GM12891 (cell line): ENCODE measurements at regions not wholly inside any gene's neighbourhood (a gene's known extent, or its start where the extent isn't known, plus 50 kb on each side); places are given as distances from the start of the nearest gene placed in this dataset.

ENCODE experiments used
- POLR2A ChIP-seq: IDR thresholded peaks from 2 replicates; pipeline ENCODE4 v1.6.1; 2011; ENCODE audit warnings: low read depth, low read length, control low read depth
- POLR2AphosphoS5 ChIP-seq: IDR thresholded peaks from 2 replicates; pipeline ENCODE4 v1.6.1; 2011; ENCODE audit warnings: low read depth, low read length, control low read depth
- TAF1 ChIP-seq: IDR thresholded peaks from 2 replicates; pipeline ENCODE4 v1.6.1; 2011; ENCODE audit warnings: low read depth, low read length, control low read depth

- no peak for TF ChIP-seq POLR2AphosphoS5
- no peak for TF ChIP-seq POLR2A
- TF ChIP-seq TAF1 = no peak
These were observed 131.2 kb upstream of the SMAD3 start for GRCh38 chr15:66933932-66934867.
